ENCODE measurements at regions not wholly inside any gene's neighbourhood (a gene's known extent, or its start where the extent isn't known, plus 50 kb on each side); places are given as distances from the start of the nearest gene placed in this dataset.
A peak's percentile ranks its signal among the peaks of the same experiment; 100 is the strongest.
"Not testable (repeated sequence)": the region's sequence is repeated elsewhere in the genome, so short reads cannot be mapped to it uniquely, and the experiment has no call there.

DNA sequence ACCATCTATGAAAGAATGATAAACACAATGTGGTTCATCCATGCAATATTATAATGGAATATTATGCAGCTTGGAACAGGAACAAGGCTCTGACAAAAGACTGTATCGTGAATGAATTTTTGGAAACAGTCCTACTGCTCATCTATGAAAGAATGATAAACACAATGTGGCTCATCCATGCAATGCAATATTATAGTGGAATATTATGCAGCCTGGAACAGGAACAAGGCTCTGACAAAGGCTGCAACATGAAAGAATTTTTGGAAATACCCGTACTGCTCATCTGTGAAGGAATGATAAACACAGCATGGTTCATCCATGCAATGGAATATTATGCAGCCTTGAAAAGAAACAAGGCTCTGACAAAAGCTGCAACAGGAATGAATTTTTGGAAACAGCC lies 158.8 kb downstream of the CRLF2 start:
- DNase-seq, result not testable (repeated sequence)

DNA sequence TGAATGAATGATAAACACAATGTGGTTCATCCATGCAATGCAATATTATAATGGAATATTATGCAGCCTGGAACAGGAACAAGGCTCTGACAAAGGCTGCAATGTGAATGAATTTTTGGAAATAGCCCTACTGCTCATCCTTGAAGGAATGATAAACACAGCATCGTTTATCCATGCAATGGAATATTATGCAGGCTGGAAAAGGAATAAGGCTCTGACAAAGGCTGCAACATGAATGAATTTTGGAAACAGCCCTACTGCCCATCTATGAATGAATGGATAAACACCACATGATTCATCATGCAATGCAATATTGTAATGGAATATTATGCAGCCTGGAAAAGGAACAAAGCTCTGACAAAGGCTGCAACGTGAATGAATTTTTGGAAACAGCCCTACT lies 159.4 kb downstream of the CRLF2 start:
- DNase-seq, result no peak

DNA sequence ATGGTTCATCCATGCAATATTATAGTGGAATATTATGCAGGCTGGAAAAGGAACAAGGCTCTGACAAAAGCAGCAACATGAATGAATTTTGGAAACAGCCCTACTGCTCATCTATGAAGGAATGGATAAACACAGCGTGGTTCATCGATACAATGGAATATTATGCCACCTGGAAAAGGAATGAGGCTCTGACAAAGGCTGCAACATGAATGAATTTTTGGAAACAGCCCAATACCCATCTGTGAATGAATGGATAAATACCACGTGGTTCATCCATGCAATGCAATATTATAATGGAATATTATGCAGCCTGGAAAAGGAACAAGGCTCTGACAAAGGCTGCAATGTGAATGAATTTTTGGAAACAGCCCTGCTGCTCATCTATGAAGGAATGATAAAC lies 160.4 kb downstream of the CRLF2 start:
- no peak for DNase-seq

DNA sequence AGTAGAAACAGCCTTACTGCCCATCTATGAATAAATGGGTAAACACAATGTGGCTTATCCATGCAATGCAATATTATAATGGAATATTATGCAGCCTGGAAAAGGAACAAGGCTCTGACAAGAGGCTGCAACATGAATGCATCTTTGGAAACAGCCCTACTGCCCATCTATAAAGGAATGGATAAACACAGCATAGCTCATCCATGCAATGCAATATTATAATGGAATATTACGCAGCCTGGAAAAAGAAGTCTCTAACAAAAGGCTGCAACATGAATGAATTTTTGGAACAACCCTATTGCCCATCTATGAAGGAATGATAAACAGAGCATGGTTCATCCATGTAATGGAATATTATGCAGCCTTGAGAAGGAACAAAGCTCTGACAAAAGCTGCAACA lies 161.0 kb downstream of the CRLF2 start:
- no peak for DNase-seq

DNA sequence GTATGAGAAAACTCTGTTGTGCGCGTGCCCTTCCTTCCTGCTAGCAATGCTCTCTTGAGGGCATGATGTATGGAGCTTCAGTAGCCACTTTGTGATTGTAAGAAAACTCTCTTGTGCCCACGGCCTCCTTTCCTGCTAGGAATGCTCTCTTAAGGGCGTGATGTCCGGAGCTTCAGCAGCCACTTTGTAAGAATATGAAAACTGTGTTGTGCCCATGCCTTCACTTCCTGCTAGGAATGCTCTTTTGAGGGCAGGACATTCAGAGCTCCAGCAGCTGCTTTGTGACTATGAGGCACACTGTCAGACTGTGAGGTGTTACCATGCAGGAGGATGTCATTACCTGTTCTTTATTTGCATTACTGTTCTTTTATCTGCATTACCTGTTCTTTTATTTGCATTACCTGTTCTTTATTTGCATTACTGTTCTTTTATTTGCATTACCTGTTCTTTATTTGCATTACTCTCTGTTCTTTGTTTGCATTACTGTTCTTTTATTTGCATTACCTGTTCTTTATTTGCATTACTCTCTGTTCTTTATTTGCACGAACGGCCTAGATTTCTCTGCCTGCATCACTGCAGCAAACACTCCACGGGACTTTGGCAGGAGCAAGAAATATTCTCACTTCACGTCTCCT lies 166.7 kb downstream of the CRLF2 start:
- no peak for DNase-seq

DNA sequence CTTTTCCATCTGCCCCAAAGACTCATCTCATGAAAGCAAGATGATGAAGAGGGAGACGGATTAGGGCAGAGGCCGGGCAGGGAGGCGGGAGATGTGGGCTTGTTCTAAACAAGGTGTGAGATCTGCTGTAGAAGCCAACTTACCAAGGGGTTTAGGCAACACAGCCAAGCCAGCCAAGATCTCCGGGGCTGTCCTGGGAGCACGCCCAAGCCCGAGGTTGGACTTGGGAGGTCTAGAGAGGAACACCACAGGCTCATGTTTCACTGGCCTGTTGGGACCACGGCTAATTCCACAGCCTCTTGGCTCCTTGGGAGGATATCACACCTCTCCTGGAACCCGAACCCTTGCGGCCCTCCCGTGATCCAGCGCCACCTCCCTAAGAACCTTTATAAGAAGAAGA lies 171.4 kb downstream of the CRLF2 start:
- no peak for DNase-seq

DNA sequence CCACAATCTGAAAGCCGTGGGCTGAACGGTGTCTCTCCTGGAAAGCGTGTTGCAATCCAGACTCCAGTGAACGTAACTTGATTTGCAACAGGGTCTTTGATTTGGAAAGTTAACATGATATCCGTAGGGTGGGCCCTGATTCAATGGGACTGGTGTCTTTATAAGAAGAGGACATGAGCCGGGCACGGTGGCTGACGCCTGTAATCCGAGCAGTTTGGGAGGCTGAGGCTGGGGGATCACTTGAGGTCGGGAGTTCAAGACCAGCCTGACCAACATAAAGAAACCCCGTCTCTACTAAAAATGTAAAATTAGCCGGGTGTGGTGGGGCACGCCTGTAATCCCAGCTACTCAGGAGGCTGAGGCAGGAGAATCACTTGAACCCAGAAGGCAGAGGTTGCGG lies 176.5 kb downstream of the CRLF2 start:
- not testable (repeated sequence) for DNase-seq

DNA sequence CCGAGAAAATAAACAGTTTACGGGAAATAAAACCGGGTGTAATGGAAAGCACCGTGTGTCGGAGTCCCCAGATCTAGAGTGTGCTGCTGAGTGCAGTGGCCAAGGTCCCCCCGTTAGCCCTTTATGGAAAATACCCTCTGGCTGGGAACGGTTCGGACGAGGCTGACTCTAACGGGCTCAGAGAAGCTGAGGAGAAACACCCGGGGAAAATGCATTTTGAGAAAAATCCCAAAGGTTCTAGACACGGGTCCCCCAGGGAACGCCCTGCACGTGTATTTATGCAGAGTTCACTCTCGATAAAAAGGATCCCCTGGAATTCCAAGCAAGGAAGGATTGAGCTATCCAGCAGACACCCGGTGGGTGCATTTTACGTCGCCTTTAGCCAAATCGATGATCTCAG lies 177.2 kb downstream of the CRLF2 start:
- DNase-seq, result no peak

DNA sequence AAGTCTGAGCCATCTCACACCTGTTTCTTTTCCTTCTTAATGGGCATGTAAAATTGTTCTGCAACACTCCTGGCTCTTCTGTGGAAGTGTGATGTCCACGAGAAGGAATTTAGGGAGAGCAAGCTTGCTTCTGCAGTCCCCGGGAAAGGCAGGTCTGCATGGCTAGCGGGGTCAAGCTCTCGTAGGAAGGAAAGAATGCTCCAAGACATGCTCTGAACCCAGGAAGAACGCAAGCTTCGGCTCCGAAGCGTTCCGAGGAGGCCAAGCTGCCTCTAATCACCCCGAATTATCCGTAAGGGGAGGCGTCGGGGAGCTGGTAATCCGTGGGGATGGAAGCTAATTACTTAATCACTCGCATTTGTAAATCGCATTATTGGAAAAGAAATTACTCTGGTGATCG lies 177.7 kb downstream of the CRLF2 start:
- no peak for DNase-seq

DNA sequence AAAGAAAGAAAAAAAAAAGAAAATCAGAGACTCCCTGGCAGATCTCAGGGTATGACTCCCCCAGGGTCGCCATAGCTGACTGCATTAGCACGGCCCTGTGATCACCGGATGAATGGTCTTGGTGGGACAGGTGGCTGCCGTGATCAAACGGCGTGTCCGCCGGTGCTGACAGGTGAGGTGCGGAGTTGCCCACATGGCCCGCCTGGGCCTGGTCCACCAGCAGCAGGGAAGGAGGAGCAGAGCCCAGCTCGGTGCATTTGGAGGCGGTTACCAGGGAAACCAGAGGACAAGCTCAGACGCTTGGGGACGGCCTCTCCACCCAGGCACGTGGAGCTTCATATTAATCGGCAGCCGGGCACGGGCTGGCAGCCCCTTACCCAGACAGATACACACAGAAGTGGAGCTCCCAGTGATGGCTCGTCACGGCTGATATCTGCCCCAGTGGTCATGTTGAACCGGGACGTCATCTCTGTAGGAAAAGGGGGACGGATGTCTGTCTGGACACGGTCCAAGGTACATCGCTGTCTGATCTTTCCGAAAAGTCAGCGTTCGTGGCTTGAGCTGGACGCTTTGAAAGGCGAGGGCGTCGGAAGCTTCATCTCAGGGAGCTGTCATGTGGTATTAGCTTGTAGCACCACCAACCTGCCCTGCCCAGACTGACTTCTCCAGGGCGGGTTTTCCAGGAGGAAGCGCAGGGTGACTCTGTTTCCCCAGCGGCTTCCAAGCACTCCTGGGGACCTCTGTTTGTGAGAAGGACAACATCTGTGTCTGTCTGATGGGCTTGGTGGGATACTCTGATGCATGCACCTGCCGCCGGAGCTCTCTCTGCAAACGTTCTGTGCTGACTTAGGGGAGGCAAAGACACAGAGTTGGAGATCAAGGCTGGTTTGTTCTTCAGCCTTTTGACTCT lies 180.7 kb downstream of the CRLF2 start:
- no peak for DNase-seq

DNA sequence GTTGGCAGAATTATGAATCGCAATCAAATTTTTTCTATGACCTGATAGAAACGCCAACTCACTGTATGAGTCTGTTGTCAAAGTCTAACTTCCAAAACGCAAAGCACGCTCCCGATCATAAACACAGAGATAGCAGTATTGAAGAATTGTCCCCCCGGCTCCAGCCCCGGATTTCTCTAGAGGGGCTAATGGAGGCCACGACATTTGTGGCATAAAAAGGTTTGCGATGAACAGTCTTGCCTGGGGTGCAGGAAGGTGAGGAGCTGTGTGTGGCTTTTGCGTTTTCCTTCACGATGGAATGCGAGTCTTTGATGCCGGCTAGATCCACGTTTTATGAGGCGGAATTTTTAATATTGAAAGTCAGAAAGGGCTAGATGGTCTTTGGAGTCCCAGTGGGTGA lies 183.0 kb downstream of the CRLF2 start:
- no peak for DNase-seq

DNA sequence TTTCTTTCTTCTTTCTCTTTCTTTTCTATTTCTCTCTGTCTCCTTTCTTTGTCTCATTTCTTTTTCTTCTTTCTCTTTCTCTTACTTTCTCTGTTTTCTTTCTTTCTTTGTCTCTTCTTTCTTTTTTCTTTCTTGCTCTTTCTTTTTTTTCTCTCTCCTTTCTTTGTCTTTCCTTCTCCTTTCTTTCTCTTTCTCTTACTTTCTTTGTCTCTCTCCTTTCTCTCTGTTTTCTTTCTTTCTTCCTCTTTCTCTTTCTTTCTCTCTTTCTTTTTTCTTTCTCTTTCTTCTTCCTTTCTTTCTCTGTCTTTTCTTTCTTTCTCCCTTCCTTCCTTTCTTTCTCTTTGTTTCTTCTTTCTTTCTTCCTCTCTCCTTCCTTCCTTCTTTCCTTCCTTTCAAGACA lies 184.8 kb downstream of the CRLF2 start:
- no peak for DNase-seq

DNA sequence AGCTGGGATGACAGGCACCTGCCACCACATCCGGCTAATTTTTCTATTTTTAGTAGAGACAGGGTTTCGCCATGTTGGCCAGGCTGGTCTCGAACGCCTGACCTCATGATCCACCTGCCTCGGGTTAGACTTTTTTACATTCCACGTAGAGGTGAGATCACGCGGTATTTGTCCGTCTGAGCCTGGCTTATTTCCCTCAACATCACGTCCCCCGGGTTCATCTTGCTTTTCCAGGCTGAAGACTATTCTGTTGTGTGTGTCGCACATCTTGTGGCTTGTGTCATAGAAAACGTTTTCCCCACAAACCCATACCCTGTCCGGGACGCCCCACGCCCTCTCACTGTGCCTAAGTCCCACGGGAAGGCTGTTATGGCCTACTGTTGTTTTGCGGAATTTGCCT lies 185.3 kb downstream of the CRLF2 start:
- no peak for DNase-seq

DNA sequence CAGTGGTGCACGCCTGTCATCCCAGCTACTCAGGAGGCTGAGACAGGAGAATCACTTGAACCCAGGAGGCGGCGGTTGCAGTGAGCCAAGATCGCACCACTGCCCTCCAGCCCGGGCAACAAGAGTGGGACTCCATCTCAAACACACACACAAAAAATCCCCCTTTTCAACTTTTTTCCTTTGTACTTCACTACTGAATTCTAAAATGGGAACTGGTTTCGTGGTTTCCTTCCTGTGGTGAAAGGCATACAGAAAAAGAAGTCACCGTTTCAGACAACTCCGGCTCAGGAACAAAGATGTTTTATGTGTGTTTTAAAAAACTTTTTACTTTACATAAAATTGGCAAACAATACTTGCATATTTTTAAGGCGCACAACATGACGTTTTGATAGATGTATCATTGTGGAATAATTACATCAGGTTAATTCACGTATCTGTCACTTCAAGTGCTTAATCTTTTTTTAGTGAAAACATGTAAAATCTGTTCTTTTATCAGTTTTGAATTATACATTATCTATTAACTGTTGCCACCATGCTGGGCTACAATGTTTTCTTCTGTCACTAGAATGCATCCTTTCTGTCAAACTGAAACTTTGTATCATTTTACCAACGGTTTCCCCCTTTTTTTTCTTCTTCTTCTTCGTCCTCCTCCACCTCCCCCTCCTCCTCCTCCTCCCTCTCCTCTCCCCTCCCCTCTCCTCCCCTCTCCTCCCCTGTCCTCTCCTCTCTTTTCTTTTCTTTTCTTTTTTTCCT lies 186.0 kb downstream of the CRLF2 start:
- DNase-seq, result peak; percentile 0

DNA sequence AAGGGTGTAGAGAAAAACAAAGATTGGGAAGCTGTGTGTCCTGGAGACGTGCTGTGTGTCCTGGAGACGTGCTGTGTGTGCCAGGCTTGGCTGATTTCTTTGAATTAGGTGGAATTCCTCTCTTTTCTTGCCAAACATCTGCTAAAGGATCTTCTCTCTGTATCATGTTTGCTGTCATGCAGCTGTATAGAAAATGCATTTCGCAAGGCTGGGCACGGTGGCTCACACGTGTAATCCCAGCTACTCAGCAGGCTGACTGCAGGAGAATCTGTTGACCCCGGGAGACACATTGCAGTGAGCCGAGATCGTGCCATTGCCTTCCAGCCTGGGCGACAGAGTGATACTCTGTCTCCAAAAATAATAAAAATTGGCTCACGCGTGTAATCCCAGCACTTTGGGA lies 187.0 kb downstream of the CRLF2 start:
- no peak for DNase-seq

DNA sequence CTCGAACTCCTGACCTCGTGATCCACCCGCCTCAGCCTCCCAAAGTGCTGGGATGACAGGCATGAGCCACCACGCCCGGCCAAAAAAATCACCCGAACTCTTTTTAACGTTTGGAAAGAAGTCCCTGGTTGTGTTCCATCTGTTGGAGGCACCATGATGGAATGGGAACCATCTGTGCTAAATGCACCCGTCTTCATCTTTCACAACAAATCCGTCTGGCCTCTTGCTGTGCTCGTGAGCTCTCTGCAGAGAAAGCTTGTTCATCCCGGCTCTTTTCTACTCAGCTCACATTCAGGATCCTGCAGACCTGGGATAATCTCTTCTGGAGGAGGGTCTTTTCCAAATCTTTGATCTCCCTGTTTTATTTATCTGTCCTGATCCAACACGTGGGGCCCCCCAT lies 188.8 kb downstream of the CRLF2 start:
- DNase-seq, result no peak

DNA sequence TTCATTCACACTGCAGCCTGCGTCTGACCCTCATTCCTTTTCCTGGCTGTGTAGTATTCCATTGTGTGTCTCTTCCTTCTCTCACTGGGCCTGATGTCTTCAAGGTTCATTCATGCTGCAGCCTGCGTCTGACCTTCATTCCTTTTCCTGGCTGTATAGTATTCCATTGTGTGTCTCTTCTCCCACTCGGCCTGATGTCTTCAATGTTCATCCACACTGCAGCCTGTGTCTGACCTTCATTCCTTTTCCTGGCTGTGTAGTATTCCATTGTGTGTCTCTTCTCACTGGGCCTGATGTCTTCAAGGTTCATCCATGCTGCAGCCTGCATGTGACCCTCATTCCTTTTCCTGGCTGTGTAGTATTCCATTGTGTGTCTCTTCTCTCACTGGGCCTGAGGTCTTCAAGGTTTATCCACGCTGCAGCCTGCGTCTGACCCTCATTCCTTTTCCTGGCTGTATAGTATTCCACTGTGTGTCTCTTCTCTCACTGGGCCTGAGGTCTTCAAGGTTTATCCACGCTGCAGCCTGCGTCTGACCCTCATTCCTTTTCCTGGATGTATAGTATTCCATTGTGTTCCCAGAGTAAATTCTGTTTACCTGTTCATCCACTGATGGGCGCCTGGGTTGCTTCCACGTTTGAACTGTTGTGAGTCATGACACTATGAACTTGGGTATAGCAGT lies 191.0 kb downstream of the CRLF2 start:
- DNase-seq, result not testable (repeated sequence)

DNA sequence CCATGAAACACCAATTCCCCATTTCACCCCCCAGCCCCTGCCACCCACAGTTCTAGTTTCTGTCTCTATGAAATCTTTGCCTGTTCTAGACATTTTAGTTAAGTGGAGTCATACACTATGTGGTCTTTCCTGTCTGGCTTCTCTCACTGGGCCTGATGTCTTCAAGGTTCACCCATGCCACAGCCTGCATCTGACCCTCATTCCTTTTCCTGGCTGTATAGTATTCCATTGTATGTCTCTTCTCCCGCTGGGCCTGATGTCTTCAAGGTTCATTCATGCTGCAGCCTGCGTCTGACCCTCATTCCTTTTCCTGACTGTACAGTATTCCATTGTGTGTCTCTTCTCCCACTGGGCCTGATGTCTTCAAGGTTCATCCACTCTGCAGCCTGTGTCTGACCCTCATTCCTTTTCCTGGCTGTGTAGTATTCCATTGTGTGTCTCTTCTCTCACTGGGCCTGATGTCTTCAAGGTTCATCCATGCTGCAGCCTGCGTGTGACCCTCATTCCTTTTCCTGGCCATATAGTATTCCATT lies 191.7 kb downstream of the CRLF2 start:
- DNase-seq, result no peak

DNA sequence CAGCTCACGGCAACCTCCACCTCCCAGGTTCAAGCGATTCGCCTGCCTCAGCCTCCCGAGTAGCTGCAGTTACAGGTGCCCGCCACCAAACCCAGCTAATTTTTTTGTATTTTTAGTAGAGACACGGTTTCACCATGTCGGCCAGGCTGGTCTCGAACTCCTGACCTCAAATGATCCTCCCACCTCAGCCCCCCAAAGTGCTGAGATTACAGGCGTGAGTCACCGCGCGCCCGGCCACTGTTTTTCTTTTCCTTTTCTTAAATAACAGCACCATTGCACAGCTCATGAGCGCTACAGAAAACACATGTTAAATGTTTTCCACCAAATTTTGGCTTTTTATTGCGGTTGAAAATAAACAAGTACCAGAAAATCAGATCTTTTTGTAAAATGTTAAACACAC lies 195.5 kb downstream of the CRLF2 start:
- not testable (repeated sequence) for DNase-seq

DNA sequence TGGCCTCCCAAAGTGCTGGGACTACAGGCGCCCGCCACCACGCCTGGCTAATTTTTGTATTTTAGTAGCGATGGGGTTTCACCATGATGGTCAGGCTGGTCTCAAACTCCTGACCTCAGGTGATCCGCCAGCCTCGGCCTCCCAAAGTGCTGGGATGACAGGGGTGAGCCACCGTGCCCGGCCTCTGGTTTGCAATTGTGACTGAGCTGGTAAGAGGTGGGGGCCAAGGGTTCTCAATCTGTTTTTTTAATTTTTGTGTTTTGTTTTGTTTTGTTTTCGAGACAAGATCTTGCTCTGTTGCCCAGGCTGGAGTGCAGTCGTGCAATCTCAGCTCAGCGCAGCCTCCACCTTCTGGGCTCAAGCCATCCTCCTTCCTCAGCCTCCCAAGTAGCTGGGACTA lies 196.2 kb downstream of the CRLF2 start:
- not testable (repeated sequence) for DNase-seq

DNA sequence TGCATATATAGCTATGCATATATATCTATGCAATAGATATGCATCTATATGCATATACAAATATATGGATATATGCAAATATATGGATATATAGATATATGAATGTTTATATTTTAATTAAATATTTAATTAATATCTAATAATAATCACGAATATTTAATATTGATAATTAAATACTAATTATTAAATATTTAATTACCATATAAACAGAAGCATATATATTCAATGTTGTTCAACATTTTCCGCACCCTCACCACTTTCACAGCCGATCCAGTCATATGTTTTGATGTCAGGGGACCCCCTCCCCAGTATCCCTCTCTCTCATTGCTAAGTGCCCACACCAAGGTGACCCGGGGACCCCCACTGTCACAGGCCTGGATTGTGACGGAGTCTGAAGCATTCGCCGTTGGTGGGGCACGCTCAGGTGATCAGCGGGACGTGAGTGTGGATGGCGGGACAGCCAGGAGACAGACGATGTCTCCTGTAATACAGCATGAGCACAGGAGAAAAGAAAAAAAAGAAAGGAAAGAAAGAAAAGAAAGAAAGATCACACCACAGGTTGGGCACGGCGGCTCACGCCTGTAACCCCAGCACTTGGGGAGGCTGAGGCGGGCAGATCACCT lies 199.7 kb downstream of the CRLF2 start:
- DNase-seq, result no peak

DNA sequence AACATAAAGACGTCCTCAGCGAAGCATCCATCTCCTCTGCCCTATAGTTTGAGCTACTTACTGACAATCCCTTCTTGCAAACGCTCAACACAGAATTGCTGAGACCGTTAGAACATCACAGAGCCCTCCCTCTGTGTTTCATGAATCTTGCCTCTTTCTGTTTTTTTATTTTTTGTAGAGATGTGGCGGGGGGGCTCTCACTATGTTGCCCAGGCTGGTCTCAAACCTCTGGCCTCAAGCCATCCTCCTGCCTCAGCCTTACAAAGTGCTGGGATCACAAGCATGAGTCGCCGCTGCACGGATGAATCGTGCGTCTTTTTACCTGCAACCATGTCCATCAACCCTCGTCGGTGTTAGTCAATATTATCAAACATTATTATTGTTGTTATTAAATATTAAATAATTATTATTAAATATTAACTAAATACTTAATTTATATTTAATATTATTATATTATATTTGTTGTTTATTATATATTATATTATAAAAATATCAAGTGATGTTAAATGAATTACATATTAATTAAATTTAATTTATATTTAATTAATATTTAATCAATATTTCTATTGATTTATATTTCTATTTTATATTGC lies 200.7 kb downstream of the CRLF2 start:
- no peak for DNase-seq

Data from SIG-M5 (cell line).